Natural killer cell (primary cell): ENCODE measurements at regions not wholly inside any gene's neighbourhood (a gene's known extent, or its start where the extent isn't known, plus 50 kb on each side); places are given as distances from the start of the nearest gene placed in this dataset.

Experiments used
- ATAC-seq, 3 donors: fragments of 150-1000 bp in 2 of 3; fragments of 200-7000 bp in 1 of 3; cut with Tn5 transposase; 1 replicate in 1 of 3; 2 replicates in 2 of 3; pipeline ENCODE4 v1.10.0; 2021; ENCODE audit warnings: mild to moderate bottlenecking in 2 of 3, moderate library complexity in 2 of 3
- DNase-seq, 2 donors: peaks; one replicate each; pipeline versions ENCODE4 v3.0.0 to v3.0.0-alpha.2; 2013 to 2021; ENCODE audit warnings: mixed read lengths in 1 of 2
- H3K27ac ChIP-seq: one replicate; pipeline ENCODE4 v1.5.1; 2013; ENCODE audit warnings: mild to moderate bottlenecking, low read length
- H3K27me3 ChIP-seq: one replicate; pipeline ENCODE4 v1.6.1; 2013; ENCODE audit warnings: low read length; ENCODE audit not compliant: control insufficient read depth, insufficient read depth
- H3K36me3 ChIP-seq: one replicate; pipeline ENCODE4 v1.6.1; 2013; ENCODE audit warnings: low read length; ENCODE audit not compliant: control insufficient read depth, insufficient read depth
- H3K4me1 ChIP-seq: one replicate; pipeline ENCODE4 v1.6.1; 2013; ENCODE audit warnings: low read length; ENCODE audit not compliant: control insufficient read depth, insufficient read depth
- H3K4me3 ChIP-seq: one replicate; pipeline ENCODE4 v1.5.1; 2013; ENCODE audit warnings: low read length
- H3K9me3 ChIP-seq: one replicate; pipeline ENCODE4 v1.6.1; 2013; ENCODE audit warnings: low read length; ENCODE audit not compliant: control insufficient read depth, insufficient read depth
- H3K27ac Mint-ChIP-seq, 2 donors: one replicate each; pipeline ENCODE4 v1.8.0; 2022; ENCODE audit warnings: mild to moderate bottlenecking in 2 of 2, mixed read lengths in 2 of 2, moderate library complexity in 1 of 2
- H3K27me3 Mint-ChIP-seq, 2 donors: one replicate each; pipeline ENCODE4 v1.8.0; 2022; ENCODE audit warnings: low read depth in 2 of 2, mixed read lengths in 2 of 2
- H3K36me3 Mint-ChIP-seq: one replicate; pipeline ENCODE4 v1.8.0; 2022; ENCODE audit warnings: mixed read lengths
- H3K4me1 Mint-ChIP-seq, 2 donors: one replicate each; pipeline ENCODE4 v1.8.0; 2022; ENCODE audit warnings: mixed read lengths in 2 of 2
- H3K4me3 Mint-ChIP-seq: one replicate; pipeline ENCODE4 v1.8.0; 2022; ENCODE audit warnings: mild to moderate bottlenecking, moderate library complexity, mixed read lengths
- H3K9me3 Mint-ChIP-seq, 2 donors: one replicate each; pipeline ENCODE4 v1.8.0; 2022; ENCODE audit warnings: mixed read lengths in 2 of 2
- WGBS: methylation state at CpG from one replicate; pipeline ENCODE4 v1.1.7; 2013; ENCODE audit warnings: missing lambda C conversion rate; ENCODE audit not compliant: insufficient coverage; 5-methylcytosine and 5-hydroxymethylcytosine counted together
- intact Hi-C: fragments of 100-400 bp; cut with micrococcal nuclease; formaldehyde crosslinking; loops from one replicate; pipeline ENCODE4 v1.14.2; 2022
- TF ChIP-seq, protein P1 (sequence below): fragments of 200-600 bp; IDR thresholded peaks from one replicate; pipeline ENCODE4 v1.8.0; 2022; ENCODE audit warnings: antibody characterized with exemption

DNA sequence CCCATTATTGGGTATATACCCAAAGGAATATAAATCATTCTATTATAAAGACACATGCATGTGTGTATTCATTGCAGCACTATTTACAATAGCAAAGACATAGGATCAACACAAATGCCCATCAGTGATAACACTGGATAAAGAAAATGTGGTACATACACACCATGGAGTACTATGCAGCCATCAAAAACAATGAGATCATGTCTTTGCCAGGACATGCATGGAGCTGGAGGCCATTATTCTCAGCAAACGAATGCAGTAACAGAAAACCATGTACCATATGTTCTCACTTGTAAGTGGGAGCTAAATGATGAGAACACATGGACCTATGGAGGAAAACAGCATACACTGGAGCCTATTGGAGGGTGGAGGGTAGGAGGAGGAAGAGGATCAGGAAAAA lies 402.4 kb downstream of the CSNK1G3 start:
- Histone ChIP-seq H3K9me3 (no peaks in the 10 kb centered on the region), H3K4me3 (no peak overlapping the region), H3K4me1 (no peaks in the 10 kb centered on the region), H3K27me3 (no peaks in the 10 kb centered on the region), H3K36me3 (no peaks in the 10 kb centered on the region), H3K27ac (no peak overlapping the region)
- intact Hi-C loops, result no loop called here
- H3K36me3 Mint-ChIP-seq, result no peaks in the 10 kb centered on the region
- no peak for DNase-seq
- ATAC-seq, result no peak
- no peaks in the 10 kb centered on the region for H3K27me3 Mint-ChIP-seq
- H3K4me3 Mint-ChIP-seq, result no peak overlapping the region
- WGBS, result 44% methylated on average over 1 of the region's 1 CpG
- no peak overlapping the region for H3K27ac Mint-ChIP-seq
- H3K4me1 Mint-ChIP-seq, result no peaks in the 10 kb centered on the region
- H3K9me3 Mint-ChIP-seq, result peaks cover 5 to 15% of the 10 kb centered on the region in 2 donors
- TF ChIP-seq, protein P1, sequence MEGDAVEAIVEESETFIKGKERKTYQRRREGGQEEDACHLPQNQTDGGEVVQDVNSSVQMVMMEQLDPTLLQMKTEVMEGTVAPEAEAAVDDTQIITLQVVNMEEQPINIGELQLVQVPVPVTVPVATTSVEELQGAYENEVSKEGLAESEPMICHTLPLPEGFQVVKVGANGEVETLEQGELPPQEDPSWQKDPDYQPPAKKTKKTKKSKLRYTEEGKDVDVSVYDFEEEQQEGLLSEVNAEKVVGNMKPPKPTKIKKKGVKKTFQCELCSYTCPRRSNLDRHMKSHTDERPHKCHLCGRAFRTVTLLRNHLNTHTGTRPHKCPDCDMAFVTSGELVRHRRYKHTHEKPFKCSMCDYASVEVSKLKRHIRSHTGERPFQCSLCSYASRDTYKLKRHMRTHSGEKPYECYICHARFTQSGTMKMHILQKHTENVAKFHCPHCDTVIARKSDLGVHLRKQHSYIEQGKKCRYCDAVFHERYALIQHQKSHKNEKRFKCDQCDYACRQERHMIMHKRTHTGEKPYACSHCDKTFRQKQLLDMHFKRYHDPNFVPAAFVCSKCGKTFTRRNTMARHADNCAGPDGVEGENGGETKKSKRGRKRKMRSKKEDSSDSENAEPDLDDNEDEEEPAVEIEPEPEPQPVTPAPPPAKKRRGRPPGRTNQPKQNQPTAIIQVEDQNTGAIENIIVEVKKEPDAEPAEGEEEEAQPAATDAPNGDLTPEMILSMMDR, result no peak

DNA sequence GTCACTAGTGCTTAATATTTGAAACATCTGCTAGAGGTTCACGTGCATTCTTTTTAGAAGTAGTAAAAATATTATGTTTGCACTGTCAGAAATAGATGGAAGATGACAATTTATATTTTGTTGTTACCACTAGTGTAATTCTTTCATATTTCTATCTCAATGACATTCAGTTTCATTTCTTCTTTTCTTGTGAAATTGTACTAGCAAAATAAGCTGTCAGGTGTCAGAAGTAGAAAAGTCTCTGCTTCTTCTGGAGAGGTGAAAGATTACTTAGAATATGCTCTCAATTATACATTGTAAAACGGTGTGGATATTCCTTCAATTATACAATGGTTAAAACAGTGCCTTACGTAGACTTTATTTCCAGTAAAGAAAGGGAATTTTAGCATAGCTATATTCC lies 395.4 kb downstream of the CSNK1G3 start:
- WGBS, result 60% methylated on average over 1 of the region's 3 CpGs
- ATAC-seq (no peak), DNase-seq (no peak)
- H3K27me3 ChIP-seq, result no peaks in the 10 kb centered on the region
- H3K36me3 ChIP-seq, result no peaks in the 10 kb centered on the region
- H3K4me3 Mint-ChIP-seq, result no peak overlapping the region
- H3K9me3 ChIP-seq, result no peaks in the 10 kb centered on the region
- H3K36me3 Mint-ChIP-seq, result no peaks in the 10 kb centered on the region
- H3K4me1 ChIP-seq, result no peaks in the 10 kb centered on the region
- no peaks in the 10 kb centered on the region for H3K27me3 Mint-ChIP-seq
- no peak overlapping the region for H3K27ac Mint-ChIP-seq
- no peaks in the 10 kb centered on the region for H3K4me1 Mint-ChIP-seq
- no peak overlapping the region for H3K4me3 ChIP-seq
- H3K27ac ChIP-seq, result no peak overlapping the region
- TF ChIP-seq, protein P1, result no peak
- peaks cover 8 to 9% of the 10 kb centered on the region in 2 donors for H3K9me3 Mint-ChIP-seq
- intact Hi-C loops, result no loop called here

DNA sequence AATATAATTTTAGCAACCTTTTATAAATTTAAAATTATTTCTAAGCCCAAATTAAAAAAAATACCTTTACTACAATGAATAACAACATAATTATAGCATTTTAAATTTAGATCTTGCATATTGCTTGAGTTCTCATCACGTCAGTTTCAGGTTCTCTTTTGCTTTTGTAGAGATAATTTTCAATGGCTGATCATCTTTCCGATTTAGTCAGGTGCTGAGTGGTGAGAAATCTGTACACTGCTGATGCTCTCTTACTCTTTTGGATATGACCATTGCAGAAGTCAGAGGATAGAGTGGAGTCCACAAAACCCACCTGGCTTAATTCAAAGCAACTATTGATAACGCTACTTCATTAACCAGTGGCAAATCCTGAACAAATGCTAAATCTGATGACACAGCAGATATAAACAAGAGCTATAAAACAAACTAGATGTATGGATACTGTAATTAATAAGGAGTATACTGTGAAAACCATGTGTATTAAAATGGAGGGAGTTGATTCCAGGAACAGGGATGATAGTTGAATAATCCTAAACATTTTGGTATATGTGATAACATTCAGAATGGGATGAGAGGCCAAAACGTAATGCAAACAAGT lies 394.8 kb downstream of the CSNK1G3 start:
- Mint-ChIP-seq H3K36me3 (no peaks in the 10 kb centered on the region), H3K4me3 (no peak overlapping the region), H3K4me1 (no peaks in the 10 kb centered on the region), H3K27ac (no peak overlapping the region), H3K27me3 (no peaks in the 10 kb centered on the region), H3K9me3 (peaks cover 8 to 9% of the 10 kb centered on the region in 2 donors)
- H3K9me3 ChIP-seq, result no peaks in the 10 kb centered on the region
- H3K4me3 ChIP-seq, result no peak overlapping the region
- H3K27ac ChIP-seq, result no peak overlapping the region
- intact Hi-C loops, result no loop called here
- 77% methylated on average over 4 of the region's 4 CpGs for WGBS
- no peak for ATAC-seq
- no peaks in the 10 kb centered on the region for H3K36me3 ChIP-seq
- DNase-seq, result no peak
- H3K27me3 ChIP-seq, result no peaks in the 10 kb centered on the region
- TF ChIP-seq, protein P1, result no peak
- no peaks in the 10 kb centered on the region for H3K4me1 ChIP-seq

DNA sequence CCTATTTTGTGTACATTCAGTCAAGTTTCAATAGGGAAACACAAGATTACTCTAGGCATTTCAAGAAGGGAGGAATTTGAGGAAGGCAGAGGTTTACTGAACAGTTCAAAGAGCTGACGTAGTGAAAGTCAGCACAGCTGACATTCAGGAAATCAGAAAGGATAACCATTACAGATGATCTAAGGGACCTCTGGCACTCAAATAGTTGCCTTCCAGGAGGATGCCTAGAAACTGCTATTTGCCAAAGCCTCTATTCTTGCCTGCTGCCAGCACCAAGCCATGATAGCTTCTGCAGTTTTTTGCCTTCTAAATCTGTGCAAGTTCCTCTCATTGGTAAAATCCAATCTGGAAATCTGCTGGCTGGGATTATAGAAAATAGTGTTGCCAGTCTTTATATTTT lies 373.1 kb downstream of the CSNK1G3 start:
- no peak for ATAC-seq
- intact Hi-C loops, result no loop called here

More for the DNA sequence above, 373.1 kb downstream of the CSNK1G3 start:
- WGBS, result 65% methylated on average over 1 of the region's 1 CpG
- Histone ChIP-seq H3K36me3 (no peaks in the 10 kb centered on the region), H3K9me3 (no peaks in the 10 kb centered on the region), H3K4me3 (no peak overlapping the region), H3K27ac (no peak overlapping the region), H3K27me3 (no peaks in the 10 kb centered on the region), H3K4me1 (no peaks in the 10 kb centered on the region)
- Mint-ChIP-seq H3K4me1 (no peaks in the 10 kb centered on the region), H3K27ac (no peak overlapping the region), H3K27me3 (no peaks in the 10 kb centered on the region), H3K9me3 (peaks cover 2 to 12% of the 10 kb centered on the region in 2 donors), H3K4me3 (no peak overlapping the region), H3K36me3 (no peaks in the 10 kb centered on the region)
- TF ChIP-seq, protein P1, result no peak
- DNase-seq, result no peak
